ENCODE measurements at regions not wholly inside any gene's neighbourhood (a gene's known extent, or its start where the extent isn't known, plus 50 kb on each side); places are given as distances from the start of the nearest gene placed in this dataset.

GRCh38 chr1:194533641-194534040, 1347.2 kb upstream of the B3GALT2 start:
- TF ChIP-seq CTCF (conservative IDR thresholded peaks at IDR 0.05; ENCODE audit: low read length): no peak
- H3K4me3 ChIP-seq (ENCODE audit: low read length): no peak overlapping the region
- DNase-seq (ENCODE audit: low read depth): no peak

GRCh38 chr1:194517567-194517966, 1331.2 kb upstream of the B3GALT2 start:
- no peak overlapping the region for H3K4me3 ChIP-seq (ENCODE audit: low read length)
- TF ChIP-seq CTCF (conservative IDR thresholded peaks at IDR 0.05; ENCODE audit: low read length): no peak
- no peak for DNase-seq (ENCODE audit: low read depth)

GRCh38 chr1:194515916-194516315, 1329.5 kb upstream of the B3GALT2 start:
- H3K4me3 ChIP-seq (ENCODE audit: low read length): no peak overlapping the region
- no peak for TF ChIP-seq CTCF (conservative IDR thresholded peaks at IDR 0.05; ENCODE audit: low read length)
- no peak for DNase-seq (ENCODE audit: low read depth)

- no peak overlapping the region for H3K4me3 ChIP-seq (ENCODE audit: low read length)
- DNase-seq (ENCODE audit: low read depth): no peak
Observed at GRCh38 chr1:194512957-194513356, 1326.5 kb upstream of the B3GALT2 start.

GRCh38 chr1:194512345-194512744, 1325.9 kb upstream of the B3GALT2 start:
- no peak for DNase-seq (ENCODE audit: low read depth)
- no peak overlapping the region for H3K4me3 ChIP-seq (ENCODE audit: low read length)
- no peak for TF ChIP-seq CTCF (conservative IDR thresholded peaks at IDR 0.05; ENCODE audit: low read length)

More at GRCh38 chr1:194512957-194513356, 1326.5 kb upstream of the B3GALT2 start:
- TF ChIP-seq CTCF (conservative IDR thresholded peaks at IDR 0.05; ENCODE audit: low read length): no peak

GRCh38 chr1:194503209-194503608, 1316.8 kb upstream of the B3GALT2 start:
- no peak overlapping the region for H3K4me3 ChIP-seq (ENCODE audit: low read length)
- TF ChIP-seq CTCF (conservative IDR thresholded peaks at IDR 0.05; ENCODE audit: low read length): no peak
- no peak for DNase-seq (ENCODE audit: low read depth)

- no peak for TF ChIP-seq CTCF (conservative IDR thresholded peaks at IDR 0.05; ENCODE audit: low read length)
- H3K4me3 ChIP-seq (ENCODE audit: low read length): no peak overlapping the region
- no peak for DNase-seq (ENCODE audit: low read depth)
Observed at GRCh38 chr1:194495434-194495833, 1309.0 kb upstream of the B3GALT2 start.
